ENCODE measurements at regions not wholly inside any gene's neighbourhood (a gene's known extent, or its start where the extent isn't known, plus 50 kb on each side); places are given as distances from the start of the nearest gene placed in this dataset.
"Not testable (repeated sequence)": the region's sequence is repeated elsewhere in the genome, so short reads cannot be mapped to it uniquely, and the experiment has no call there.

DNA sequence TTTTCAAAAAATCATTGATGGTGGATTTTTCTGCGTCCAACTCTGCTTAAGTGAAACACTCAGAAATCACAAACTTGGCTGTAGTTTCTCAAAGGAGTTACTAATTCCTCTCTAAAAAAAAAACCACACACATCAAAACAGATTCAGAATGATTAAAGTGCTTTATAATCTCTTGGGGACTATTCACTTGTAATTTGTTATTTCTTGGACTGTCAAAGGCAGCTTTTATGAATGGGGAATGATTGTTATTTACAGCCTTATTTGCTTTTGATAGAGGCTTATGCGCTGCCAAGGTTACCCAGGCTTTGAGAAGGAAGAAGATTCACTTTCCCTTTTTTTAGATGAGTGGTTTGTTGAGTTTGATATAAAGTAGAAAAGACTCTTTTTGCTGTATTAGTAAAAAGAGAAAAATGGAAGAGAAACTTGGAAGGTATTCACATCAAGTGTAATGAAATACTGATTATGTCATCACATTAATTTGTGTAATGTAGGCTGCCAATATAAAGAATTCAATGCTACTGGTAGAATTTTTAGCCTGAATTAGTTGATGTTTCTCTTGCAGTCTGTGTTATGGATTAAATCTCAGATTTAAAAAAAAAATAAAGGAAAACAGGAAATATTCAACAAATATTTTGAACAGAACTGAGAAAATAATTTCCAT lies 381.0 kb upstream of the SASH1 start:
- H3K4me1 ChIP-seq (ENCODE audit: insufficient read depth, low read length): no peaks in the 10 kb centered on the region
- H3K9me3 ChIP-seq (ENCODE audit: low read depth, low read length): no peaks in the 10 kb centered on the region
- H4K20me1 ChIP-seq (ENCODE audit: insufficient read depth, low read length): no peaks in the 10 kb centered on the region
- TF ChIP-seq, protein P1, sequence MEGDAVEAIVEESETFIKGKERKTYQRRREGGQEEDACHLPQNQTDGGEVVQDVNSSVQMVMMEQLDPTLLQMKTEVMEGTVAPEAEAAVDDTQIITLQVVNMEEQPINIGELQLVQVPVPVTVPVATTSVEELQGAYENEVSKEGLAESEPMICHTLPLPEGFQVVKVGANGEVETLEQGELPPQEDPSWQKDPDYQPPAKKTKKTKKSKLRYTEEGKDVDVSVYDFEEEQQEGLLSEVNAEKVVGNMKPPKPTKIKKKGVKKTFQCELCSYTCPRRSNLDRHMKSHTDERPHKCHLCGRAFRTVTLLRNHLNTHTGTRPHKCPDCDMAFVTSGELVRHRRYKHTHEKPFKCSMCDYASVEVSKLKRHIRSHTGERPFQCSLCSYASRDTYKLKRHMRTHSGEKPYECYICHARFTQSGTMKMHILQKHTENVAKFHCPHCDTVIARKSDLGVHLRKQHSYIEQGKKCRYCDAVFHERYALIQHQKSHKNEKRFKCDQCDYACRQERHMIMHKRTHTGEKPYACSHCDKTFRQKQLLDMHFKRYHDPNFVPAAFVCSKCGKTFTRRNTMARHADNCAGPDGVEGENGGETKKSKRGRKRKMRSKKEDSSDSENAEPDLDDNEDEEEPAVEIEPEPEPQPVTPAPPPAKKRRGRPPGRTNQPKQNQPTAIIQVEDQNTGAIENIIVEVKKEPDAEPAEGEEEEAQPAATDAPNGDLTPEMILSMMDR (IDR thresholded peaks at IDR 0.05; ENCODE audit: extremely low read depth, low read depth, low read length): no peak
- no peaks in the 10 kb centered on the region for H3K27me3 ChIP-seq (ENCODE audit: insufficient read depth, low read length)
- H3K4me2 ChIP-seq (ENCODE audit: insufficient read depth, low read length): no peak overlapping the region
- DNase-seq (ENCODE audit: insufficient read length, low spot score, missing footprints): no peak
- H3K79me2 ChIP-seq (ENCODE audit: insufficient read depth, low read length): no peaks in the 10 kb centered on the region
- no peak overlapping the region for H3K4me3 ChIP-seq (ENCODE audit: insufficient read depth, low read length)
- no peaks in the 10 kb centered on the region for H3K36me3 ChIP-seq (ENCODE audit: insufficient read depth, low read length)
- no peak overlapping the region for H2AFZ ChIP-seq (ENCODE audit: low read length)
- H3K27ac ChIP-seq (ENCODE audit: low read depth, low read length): no peak overlapping the region

DNA sequence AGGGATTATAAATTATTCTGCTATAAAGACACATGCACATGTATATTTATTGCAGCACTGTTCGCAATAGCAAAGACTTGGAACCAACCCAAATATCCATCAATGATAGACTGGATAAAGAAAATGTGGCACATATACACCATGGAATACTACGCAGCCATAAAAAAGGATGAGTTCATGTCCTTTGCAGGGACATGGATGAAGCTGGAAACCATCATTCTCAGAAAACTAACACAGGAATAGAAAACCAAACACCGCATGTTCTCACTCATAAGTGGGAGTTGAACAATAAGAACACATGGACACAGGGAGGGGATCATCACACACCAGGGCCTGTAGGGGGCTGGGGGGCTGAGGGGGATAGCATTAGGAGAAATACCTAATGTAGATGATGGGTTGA lies 377.2 kb upstream of the SASH1 start:
- not testable (repeated sequence) for H3K27me3 ChIP-seq (ENCODE audit: insufficient read depth, low read length); H3K4me3 ChIP-seq (ENCODE audit: insufficient read depth, low read length); H4K20me1 ChIP-seq (ENCODE audit: insufficient read depth, low read length); H3K79me2 ChIP-seq (ENCODE audit: insufficient read depth, low read length); H2AFZ ChIP-seq (ENCODE audit: low read length); H3K9me3 ChIP-seq (ENCODE audit: low read depth, low read length); H3K4me1 ChIP-seq (ENCODE audit: insufficient read depth, low read length); H3K36me3 ChIP-seq (ENCODE audit: insufficient read depth, low read length); H3K27ac ChIP-seq (ENCODE audit: low read depth, low read length); H3K4me2 ChIP-seq (ENCODE audit: insufficient read depth, low read length); DNase-seq (ENCODE audit: insufficient read length, low spot score, missing footprints)

DNA sequence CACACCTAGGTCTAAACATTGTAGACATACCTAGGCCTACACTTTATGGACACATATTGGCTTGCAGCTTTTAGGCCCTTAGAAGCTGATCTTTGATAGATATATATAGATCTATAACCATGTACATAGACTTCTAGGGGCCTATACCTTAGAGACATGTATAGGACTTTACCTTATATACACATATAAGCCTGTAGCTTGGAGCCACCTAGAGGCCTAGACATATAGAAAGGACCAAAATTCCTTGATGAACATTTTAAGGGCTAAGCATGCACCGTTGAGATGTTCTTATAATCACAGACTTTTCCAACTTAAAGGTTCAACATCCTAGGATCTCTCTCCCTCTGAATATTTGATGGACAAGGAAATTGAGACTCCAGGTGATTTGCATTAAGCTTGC lies 371.7 kb upstream of the SASH1 start:
- Histone ChIP-seq H4K20me1 (ENCODE audit: insufficient read depth, low read length) (no peaks in the 10 kb centered on the region), H3K36me3 (ENCODE audit: insufficient read depth, low read length) (no peaks in the 10 kb centered on the region), H3K27ac (ENCODE audit: low read depth, low read length) (no peak overlapping the region), H3K4me1 (ENCODE audit: insufficient read depth, low read length) (peaks cover 5% of the 10 kb centered on the region), H2AFZ (ENCODE audit: low read length) (no peak overlapping the region), H3K79me2 (ENCODE audit: insufficient read depth, low read length) (no peaks in the 10 kb centered on the region), H3K27me3 (ENCODE audit: insufficient read depth, low read length) (no peaks in the 10 kb centered on the region), H3K9me3 (ENCODE audit: low read depth, low read length) (no peaks in the 10 kb centered on the region), H3K4me2 (ENCODE audit: insufficient read depth, low read length) (no peak overlapping the region), H3K4me3 (ENCODE audit: insufficient read depth, low read length) (no peak overlapping the region)
- TF ChIP-seq, protein P1 (IDR thresholded peaks at IDR 0.05; ENCODE audit: extremely low read depth, low read depth, low read length): no peak
- DNase-seq (ENCODE audit: insufficient read length, low spot score, missing footprints): no peak

DNA sequence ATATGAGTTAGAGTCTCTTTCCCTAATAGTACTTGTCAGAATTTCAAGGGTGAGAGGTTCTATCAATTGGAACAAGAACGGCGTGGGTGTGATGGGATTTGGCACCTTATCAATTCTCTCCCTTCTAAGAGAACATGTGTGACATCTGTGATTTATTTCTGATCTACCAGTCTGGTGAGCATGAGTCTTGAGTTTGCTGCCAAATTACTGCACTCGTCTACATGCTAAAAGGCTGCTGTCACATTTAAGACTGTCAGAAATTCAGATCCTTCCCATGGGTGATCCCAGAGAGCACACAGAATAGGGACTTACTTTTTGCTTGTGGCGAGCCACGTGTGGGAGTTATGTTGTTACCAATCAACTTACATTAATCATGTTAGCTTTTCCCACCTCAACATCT lies 370.2 kb upstream of the SASH1 start:
- Histone ChIP-seq H3K9me3 (ENCODE audit: low read depth, low read length) (no peaks in the 10 kb centered on the region), H3K27me3 (ENCODE audit: insufficient read depth, low read length) (no peaks in the 10 kb centered on the region), H3K79me2 (ENCODE audit: insufficient read depth, low read length) (no peaks in the 10 kb centered on the region), H3K36me3 (ENCODE audit: insufficient read depth, low read length) (no peaks in the 10 kb centered on the region), H3K27ac (ENCODE audit: low read depth, low read length) (no peak overlapping the region), H3K4me1 (ENCODE audit: insufficient read depth, low read length) (peaks cover 5% of the 10 kb centered on the region), H3K4me3 (ENCODE audit: insufficient read depth, low read length) (no peak overlapping the region), H4K20me1 (ENCODE audit: insufficient read depth, low read length) (no peaks in the 10 kb centered on the region), H2AFZ (ENCODE audit: low read length) (no peak overlapping the region), H3K4me2 (ENCODE audit: insufficient read depth, low read length) (no peak overlapping the region)
- DNase-seq (ENCODE audit: insufficient read length, low spot score, missing footprints): no peak
- TF ChIP-seq, protein P1 (IDR thresholded peaks at IDR 0.05; ENCODE audit: extremely low read depth, low read depth, low read length): no peak

Data from osteoblast (primary cell).